HG03175 (cell line): ENCODE measurements at regions not wholly inside any gene's neighbourhood (a gene's known extent, or its start where the extent isn't known, plus 50 kb on each side); places are given as distances from the start of the nearest gene placed in this dataset.
"Not testable (repeated sequence)": the region's sequence is repeated elsewhere in the genome, so short reads cannot be mapped to it uniquely, and the experiment has no call there.

Experiments
- ATAC-seq: cut with Tn5 transposase; IDR thresholded peaks from one replicate; pipeline ENCODE4 v1.9.1; 2021; ENCODE audit warnings: mild to moderate bottlenecking, moderate library complexity; ENCODE audit not compliant: unreplicated experiment

- no peak for ATAC-seq
Measured at GRCh38 chr3:81375921-81376320, 385.5 kb downstream of the GBE1 start.

- ATAC-seq = no peak
Measured at GRCh38 chr3:81364411-81364810, 397.0 kb downstream of the GBE1 start.

DNA sequence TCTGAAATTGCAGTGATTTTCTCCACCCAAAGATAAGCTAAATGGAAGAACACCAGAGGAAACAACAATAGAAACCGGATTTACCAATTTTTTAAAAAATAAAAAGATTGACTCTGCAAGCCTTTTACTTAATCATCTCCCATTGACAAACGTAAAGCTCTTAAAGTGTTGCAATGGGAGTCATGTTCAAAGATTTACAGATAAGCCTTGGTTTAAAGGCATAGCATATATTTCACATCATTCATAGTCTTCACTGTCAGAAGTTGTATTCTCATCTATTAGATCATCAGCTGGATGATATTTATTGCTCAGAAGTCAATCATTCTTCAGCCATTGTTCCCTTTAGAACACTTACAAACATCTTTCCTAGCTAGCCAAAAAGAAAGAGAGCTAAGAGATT, 397.6 kb downstream of the GBE1 start:
- ATAC-seq = no peak

- ATAC-seq = no peak
Measured at GRCh38 chr3:81354119-81354518, 407.3 kb downstream of the GBE1 start.

GRCh38 chr3:81352867-81353266, 408.6 kb downstream of the GBE1 start:
- ATAC-seq = no peak

GRCh38 chr3:81349816-81350340, 411.6 kb downstream of the GBE1 start:
- ATAC-seq = no peak

DNA sequence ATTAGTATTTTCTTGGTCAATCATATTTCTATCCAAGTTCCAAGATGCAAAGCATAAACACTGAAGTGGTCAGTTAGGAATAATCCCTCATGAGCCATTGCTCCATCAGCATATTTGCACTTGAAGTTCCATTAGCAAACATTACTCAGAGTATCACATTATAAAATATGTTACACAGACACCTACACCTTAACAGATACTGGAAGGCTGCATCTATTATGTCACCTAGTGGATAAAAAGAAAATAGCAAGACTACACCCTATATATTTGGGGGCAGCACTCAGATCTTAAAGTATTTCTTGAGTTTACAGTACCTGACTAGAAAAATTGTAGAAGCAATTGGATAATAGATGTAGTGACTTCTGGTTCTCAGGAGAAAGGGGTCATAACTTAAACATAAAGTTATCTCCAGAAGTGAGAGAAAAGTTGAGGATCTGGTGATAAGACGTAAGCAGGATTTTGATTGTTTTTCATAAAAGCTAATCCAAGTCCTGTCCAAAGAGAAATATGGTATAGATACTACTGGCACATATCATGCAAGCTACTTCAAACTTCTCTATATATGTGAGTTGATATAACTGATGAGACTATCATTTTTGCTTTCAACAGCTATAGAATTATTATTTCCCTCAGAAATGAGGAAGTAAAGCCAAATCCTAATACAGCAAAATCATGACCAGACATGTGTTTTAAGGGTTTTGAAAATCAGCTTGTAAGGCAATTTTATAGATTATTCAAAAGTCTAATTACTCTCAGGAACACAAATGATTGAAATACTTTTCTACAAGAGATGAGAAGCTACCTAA, 422.2 kb downstream of the GBE1 start:
- ATAC-seq = peak; percentile 91

GRCh38 chr3:81336470-81336869, 425.0 kb downstream of the GBE1 start:
- ATAC-seq = no peak

- not testable (repeated sequence) for ATAC-seq
Measured at GRCh38 chr3:81329835-81330234, 431.6 kb downstream of the GBE1 start.

- ATAC-seq = no peak
Measured at GRCh38 chr3:81326245-81326644, 435.2 kb downstream of the GBE1 start.

GRCh38 chr3:81320862-81321261, 440.6 kb downstream of the GBE1 start:
- no peak for ATAC-seq

- ATAC-seq = no peak
Measured at GRCh38 chr3:81315030-81315429, 446.4 kb downstream of the GBE1 start.

DNA sequence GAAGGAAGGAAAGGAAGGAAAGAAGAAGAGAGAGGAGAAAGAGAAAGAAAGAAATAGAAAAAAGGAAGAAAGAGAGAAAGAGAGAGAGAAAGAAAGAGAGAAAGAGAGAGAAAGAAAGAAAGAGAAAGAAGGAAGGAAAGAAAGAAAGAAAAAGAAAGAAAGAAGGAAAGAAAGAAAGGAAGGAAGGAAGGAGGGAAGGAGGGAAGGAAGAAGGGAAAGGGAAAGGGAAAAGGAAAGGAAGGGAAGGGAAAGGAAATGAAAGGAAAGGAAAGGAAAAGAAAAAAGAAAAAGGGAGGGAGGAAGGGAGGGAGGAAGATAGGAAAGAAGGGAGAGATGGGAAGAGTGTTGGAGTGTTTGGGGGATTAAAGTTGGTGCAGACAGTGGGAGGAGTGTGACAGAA, 450.1 kb downstream of the GBE1 start:
- no peak for ATAC-seq

GRCh38 chr3:81308306-81308705, 453.1 kb downstream of the GBE1 start:
- no peak for ATAC-seq

GRCh38 chr3:81307221-81307620, 454.2 kb downstream of the GBE1 start:
- no peak for ATAC-seq

GRCh38 chr3:81303321-81303720, 458.1 kb downstream of the GBE1 start:
- ATAC-seq = no peak

- peak; percentile 83 for ATAC-seq
Measured at GRCh38 chr3:81302045-81302444, 459.4 kb downstream of the GBE1 start.

DNA sequence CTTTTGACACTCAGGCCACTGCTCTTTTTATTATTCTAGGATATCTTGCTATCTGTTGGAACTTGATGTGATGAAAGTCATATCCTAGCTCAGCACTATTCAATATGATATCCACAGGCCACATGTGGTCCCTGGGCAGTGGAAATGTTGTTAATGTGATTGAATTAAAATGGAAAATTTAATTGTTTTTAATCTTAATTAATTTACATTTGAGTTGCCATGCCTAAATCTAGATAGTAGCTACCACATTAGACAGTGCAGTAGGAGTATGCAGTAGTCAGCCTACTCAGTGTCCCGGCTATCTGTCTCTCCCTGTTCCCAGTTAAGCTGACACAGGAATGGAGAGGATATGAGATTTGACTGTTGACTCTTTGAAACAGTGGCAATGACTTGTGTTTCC, 460.2 kb downstream of the GBE1 start:
- no peak for ATAC-seq

DNA sequence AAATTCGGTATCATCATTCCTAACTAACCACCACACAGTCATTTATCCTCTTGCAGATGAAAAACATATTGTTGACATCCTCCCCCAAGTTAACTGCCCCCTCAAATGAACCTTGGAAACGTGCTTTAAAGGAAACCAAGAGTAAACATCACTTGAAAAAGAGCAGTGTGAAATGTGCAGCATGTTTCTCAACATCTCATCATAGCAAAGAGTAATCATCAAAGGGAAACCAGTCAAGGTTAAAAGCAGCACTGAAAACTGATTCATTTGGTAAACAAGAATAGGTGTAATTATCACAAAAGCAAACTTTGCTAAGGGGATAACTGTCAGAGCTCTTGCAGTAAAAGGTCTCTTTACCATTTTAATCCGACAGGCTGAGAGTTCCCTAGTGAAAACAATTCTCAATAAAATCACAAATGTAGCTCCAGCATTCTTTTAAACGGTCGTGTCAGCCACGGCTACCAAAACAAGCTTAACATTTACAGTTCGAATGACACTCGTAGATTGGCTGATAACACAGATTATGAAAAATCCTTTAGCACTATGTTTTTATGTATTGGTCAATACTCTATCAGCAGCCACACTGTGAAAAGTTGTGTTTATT, 461.0 kb downstream of the GBE1 start:
- no peak for ATAC-seq

DNA sequence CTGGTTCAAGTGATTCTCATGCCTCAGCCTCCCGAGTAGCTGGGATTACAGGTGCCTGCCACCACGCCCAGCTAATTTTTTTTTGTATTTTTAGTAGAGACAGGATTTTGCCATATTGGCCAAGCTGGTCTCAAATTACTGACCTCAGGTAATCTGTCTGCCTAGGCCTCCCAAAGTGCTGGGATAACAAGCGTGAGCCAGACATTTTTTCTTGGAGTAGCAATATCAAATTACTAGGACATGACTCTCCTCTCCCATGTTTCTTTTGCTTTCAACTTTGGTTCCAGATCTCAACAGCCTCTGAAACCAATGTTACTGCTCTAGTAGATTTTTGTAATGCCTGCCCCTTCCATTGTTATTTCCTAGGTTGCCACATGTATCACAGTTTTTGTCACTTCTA, 462.0 kb downstream of the GBE1 start:
- no peak for ATAC-seq

- no peak for ATAC-seq
Measured at GRCh38 chr3:81295906-81296577, 465.4 kb downstream of the GBE1 start.

DNA sequence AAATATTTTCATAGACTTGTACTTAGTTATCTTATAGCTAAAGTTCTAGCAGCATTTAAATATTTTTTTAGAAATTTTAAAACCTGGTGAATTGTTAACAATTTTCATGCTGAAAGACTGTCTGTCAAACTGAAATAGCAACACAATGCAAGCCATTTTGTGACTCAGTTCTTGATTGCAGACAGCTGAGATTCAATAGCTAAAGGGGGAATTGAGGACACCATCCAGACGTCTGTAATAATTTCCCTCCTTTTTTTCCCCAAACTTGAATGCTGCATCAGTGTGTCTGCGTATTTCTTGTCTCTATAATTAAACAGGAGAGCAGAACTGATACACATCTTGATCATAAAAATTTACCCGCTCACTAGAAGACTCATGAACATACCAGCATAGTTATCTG, 468.3 kb downstream of the GBE1 start:
- no peak for ATAC-seq
